Upper lobe of right lung (tissue), 1 donor: ENCODE measurements at regions not wholly inside any gene's neighbourhood (a gene's known extent, or its start where the extent isn't known, plus 50 kb on each side); places are given as distances from the start of the nearest gene placed in this dataset.

Source experiments
- ATAC-seq: fragments of 200-7000 bp; cut with Tn5 transposase; one replicate; pipeline ENCODE4 v1.9.1; 2020; ENCODE audit warnings: mild to moderate bottlenecking, moderate library complexity
- DNase-seq: peaks from one replicate; pipeline ENCODE4 v3.0.0-alpha.2; 2020
- H3K27ac ChIP-seq: fragments of 200-600 bp; one replicate; pipeline ENCODE4 v1.8.0; 2022
- H3K27me3 ChIP-seq: fragments of 200-600 bp; one replicate; pipeline ENCODE4 v1.8.0; 2022; ENCODE audit warnings: mild to moderate bottlenecking
- H3K36me3 ChIP-seq: fragments of 200-600 bp; one replicate; pipeline ENCODE4 v1.8.0; 2022
- H3K4me1 ChIP-seq: fragments of 200-600 bp; one replicate; pipeline ENCODE4 v1.8.0; 2022
- H3K4me3 ChIP-seq: fragments of 200-600 bp; one replicate; pipeline ENCODE4 v1.8.0; 2022; ENCODE audit warnings: mild to moderate bottlenecking
- H3K9me3 ChIP-seq: fragments of 200-600 bp; one replicate; pipeline ENCODE4 v1.8.0; 2022
- intact Hi-C: fragments of 100-400 bp; cut with DNase I; formaldehyde crosslinking; loops from one replicate; pipeline ENCODE4 v1.11.0; 2022
- TF ChIP-seq, protein P1 (sequence below): fragments of 200-600 bp; IDR thresholded peaks from one replicate; pipeline ENCODE4 v1.8.0; 2022; ENCODE audit warnings: antibody characterized with exemption
- donor health status: DM: no; HTN: yes; CAD: no; lungs with severe emphysema.

DNA sequence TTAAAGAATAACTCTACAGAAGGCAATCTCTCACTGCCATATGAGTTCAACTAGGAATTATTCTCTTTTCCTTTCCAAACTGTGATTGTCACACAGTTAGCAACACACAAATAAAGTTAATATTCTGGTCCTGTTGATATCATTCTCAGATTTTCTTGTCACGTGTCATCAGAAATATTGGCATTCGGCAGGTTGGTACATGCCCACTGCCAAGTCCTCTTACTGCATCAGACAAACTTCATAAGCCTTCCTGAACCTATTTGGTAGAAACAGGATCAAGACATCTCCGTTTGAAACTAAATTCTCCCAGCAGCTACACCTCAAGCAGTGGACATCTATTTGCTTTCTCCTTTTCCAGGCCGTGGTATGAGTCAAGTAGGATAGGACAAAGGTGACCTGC is 177.9 kb upstream of the SOX2 start:
- no peak overlapping the region for H3K27ac ChIP-seq
- H3K4me3 ChIP-seq = no peak overlapping the region
- H3K4me1 ChIP-seq = no peaks in the 10 kb centered on the region
- TF ChIP-seq, protein P1, sequence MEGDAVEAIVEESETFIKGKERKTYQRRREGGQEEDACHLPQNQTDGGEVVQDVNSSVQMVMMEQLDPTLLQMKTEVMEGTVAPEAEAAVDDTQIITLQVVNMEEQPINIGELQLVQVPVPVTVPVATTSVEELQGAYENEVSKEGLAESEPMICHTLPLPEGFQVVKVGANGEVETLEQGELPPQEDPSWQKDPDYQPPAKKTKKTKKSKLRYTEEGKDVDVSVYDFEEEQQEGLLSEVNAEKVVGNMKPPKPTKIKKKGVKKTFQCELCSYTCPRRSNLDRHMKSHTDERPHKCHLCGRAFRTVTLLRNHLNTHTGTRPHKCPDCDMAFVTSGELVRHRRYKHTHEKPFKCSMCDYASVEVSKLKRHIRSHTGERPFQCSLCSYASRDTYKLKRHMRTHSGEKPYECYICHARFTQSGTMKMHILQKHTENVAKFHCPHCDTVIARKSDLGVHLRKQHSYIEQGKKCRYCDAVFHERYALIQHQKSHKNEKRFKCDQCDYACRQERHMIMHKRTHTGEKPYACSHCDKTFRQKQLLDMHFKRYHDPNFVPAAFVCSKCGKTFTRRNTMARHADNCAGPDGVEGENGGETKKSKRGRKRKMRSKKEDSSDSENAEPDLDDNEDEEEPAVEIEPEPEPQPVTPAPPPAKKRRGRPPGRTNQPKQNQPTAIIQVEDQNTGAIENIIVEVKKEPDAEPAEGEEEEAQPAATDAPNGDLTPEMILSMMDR = no peak
- H3K27me3 ChIP-seq = no peaks in the 10 kb centered on the region
- intact Hi-C loops = no loop called here
- ATAC-seq (no peak), DNase-seq (no peak)
- H3K36me3 ChIP-seq = no peaks in the 10 kb centered on the region
- H3K9me3 ChIP-seq = no peaks in the 10 kb centered on the region

DNA sequence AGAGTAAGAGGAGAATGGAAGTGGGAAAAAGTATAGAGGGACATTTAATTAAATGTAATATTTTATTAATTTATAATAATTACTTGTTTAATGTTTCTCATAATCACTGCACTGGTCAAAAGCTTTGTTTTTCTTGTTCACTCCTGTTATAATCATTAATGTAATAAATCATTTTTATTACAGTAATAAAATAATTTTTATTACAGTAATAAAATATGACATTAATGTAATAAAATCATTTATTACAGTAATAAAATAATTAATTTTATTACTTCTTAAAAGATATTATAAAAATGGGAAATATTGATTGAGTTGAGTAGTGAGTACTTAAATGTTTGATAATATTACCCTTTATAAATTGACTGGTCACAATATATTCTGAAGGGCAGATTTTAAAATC is 181.1 kb upstream of the SOX2 start:
- Histone ChIP-seq H3K36me3 (no peaks in the 10 kb centered on the region), H3K27me3 (no peaks in the 10 kb centered on the region), H3K4me1 (no peaks in the 10 kb centered on the region), H3K4me3 (no peak overlapping the region), H3K9me3 (no peaks in the 10 kb centered on the region), H3K27ac (no peak overlapping the region)
- DNase-seq = no peak
- TF ChIP-seq, protein P1 = no peak
- intact Hi-C loops = no loop called here
- ATAC-seq = no peak

DNA sequence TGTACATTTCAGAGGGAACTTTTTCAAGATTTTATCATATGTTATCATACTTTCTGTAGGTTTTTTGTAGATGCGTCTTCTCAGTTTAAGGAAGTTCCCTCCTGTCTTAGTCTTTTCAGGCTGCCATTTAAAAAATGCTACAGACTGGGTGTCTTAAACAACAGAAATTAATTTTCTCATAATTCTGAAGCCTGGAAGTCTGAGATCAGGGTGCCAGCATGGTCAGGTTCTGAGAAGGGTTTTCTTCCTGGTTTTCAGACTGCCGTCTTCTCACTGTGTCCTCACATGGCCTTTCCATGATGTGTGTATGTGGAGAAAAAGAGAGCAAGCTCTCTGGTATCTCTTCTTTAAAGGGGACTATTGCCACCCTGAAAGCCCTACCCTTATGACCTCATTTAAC is 189.9 kb upstream of the SOX2 start:
- no peaks in the 10 kb centered on the region for H3K4me1 ChIP-seq
- no peak overlapping the region for H3K4me3 ChIP-seq
- peaks cover 14% of the 10 kb centered on the region for H3K9me3 ChIP-seq
- TF ChIP-seq, protein P1 = no peak
- ATAC-seq = no peak
- no peak overlapping the region for H3K27ac ChIP-seq
- no peaks in the 10 kb centered on the region for H3K27me3 ChIP-seq
- no peak for DNase-seq
- no peaks in the 10 kb centered on the region for H3K36me3 ChIP-seq
- intact Hi-C loops = no loop called here

DNA sequence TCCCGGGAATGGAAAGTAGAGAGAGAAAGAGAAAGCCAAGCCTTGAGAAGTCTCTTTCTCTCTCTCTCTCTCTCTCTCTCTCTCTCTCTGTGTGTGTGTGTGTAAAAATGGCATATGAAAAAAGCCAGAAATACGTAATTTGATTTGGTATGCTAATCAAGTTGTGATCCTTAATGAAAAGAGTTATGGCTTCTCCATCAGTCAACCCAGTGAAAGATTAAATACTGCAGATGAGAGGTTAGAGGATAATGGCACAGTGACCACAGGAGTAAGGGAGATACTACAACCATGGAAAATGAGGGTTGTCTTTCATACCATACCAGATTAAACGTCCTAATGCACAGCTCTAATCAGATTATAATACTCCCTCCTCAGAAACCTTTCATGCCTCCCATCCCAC is 193.5 kb upstream of the SOX2 start:
- Histone ChIP-seq H3K27me3 (no peaks in the 10 kb centered on the region), H3K9me3 (no peaks in the 10 kb centered on the region), H3K27ac (no peak overlapping the region), H3K36me3 (no peaks in the 10 kb centered on the region), H3K4me1 (no peaks in the 10 kb centered on the region), H3K4me3 (no peak overlapping the region)
- intact Hi-C loops = no loop called here
- no peak for DNase-seq
- TF ChIP-seq, protein P1 = no peak
- no peak for ATAC-seq

- no peak for DNase-seq
- no peak for ATAC-seq
- Histone ChIP-seq H3K36me3 (no peaks in the 10 kb centered on the region), H3K4me1 (no peaks in the 10 kb centered on the region), H3K4me3 (no peak overlapping the region), H3K9me3 (peaks cover 5% of the 10 kb centered on the region), H3K27me3 (no peaks in the 10 kb centered on the region), H3K27ac (no peak overlapping the region)
- intact Hi-C loops = no loop called here
- TF ChIP-seq, protein P1 = no peak
These were observed 198.9 kb upstream of the SOX2 start for GRCh38 chr3:181512787-181513186.

GRCh38 chr3:181510500-181510899 is 201.2 kb upstream of the SOX2 start:
- peaks cover 5% of the 10 kb centered on the region for H3K9me3 ChIP-seq
- no peak for DNase-seq
- no peak overlapping the region for H3K4me3 ChIP-seq
- TF ChIP-seq, protein P1 = no peak
- H3K27me3 ChIP-seq = no peaks in the 10 kb centered on the region
- intact Hi-C loops = no loop called here
- no peak overlapping the region for H3K27ac ChIP-seq
- H3K4me1 ChIP-seq = no peaks in the 10 kb centered on the region
- no peaks in the 10 kb centered on the region for H3K36me3 ChIP-seq
- no peak for ATAC-seq
